GM19328 (cell line): ENCODE measurements at regions not wholly inside any gene's neighbourhood (a gene's known extent, or its start where the extent isn't known, plus 50 kb on each side); places are given as distances from the start of the nearest gene placed in this dataset.

Source experiments
- ATAC-seq: cut with Tn5 transposase; IDR thresholded peaks from one replicate; pipeline ENCODE4 v1.9.1; 2021; ENCODE audit warnings: mild to moderate bottlenecking, moderate library complexity; ENCODE audit not compliant: unreplicated experiment

- ATAC-seq: no peak
Measured at GRCh38 chr1:234748066-234748465, 138.1 kb upstream of the IRF2BP2 start.

GRCh38 chr1:234746798-234747196 is 136.8 kb upstream of the IRF2BP2 start:
- ATAC-seq: no peak

GRCh38 chr1:234745844-234746797 is 136.1 kb upstream of the IRF2BP2 start:
- no peak for ATAC-seq

- ATAC-seq: no peak
Measured at GRCh38 chr1:234745276-234745675, 135.3 kb upstream of the IRF2BP2 start.

GRCh38 chr1:234743791-234744611 is 134.0 kb upstream of the IRF2BP2 start:
- ATAC-seq: no peak

- no peak for ATAC-seq
Measured at GRCh38 chr1:234742622-234743021, 132.6 kb upstream of the IRF2BP2 start.

- no peak for ATAC-seq
Measured at GRCh38 chr1:234737967-234738314, 128.0 kb upstream of the IRF2BP2 start.

GRCh38 chr1:234735916-234736315 is 125.9 kb upstream of the IRF2BP2 start:
- no peak for ATAC-seq

- no peak for ATAC-seq
Measured at GRCh38 chr1:234735476-234735875, 125.5 kb upstream of the IRF2BP2 start.

GRCh38 chr1:234734869-234735268 is 124.9 kb upstream of the IRF2BP2 start:
- no peak for ATAC-seq

GRCh38 chr1:234734412-234734835 is 124.4 kb upstream of the IRF2BP2 start:
- no peak for ATAC-seq

- no peak for ATAC-seq
Measured at GRCh38 chr1:234733427-234733826, 123.4 kb upstream of the IRF2BP2 start.

GRCh38 chr1:234732671-234733390 is 122.9 kb upstream of the IRF2BP2 start:
- ATAC-seq: no peak

- ATAC-seq: no peak
Measured at GRCh38 chr1:234732260-234732659, 122.3 kb upstream of the IRF2BP2 start.

GRCh38 chr1:234731569-234732085 is 121.6 kb upstream of the IRF2BP2 start:
- ATAC-seq: no peak

GRCh38 chr1:234730770-234731568 is 121.0 kb upstream of the IRF2BP2 start:
- peak; percentile 49 for ATAC-seq

- no peak for ATAC-seq
Measured at GRCh38 chr1:234730475-234730769, 120.4 kb upstream of the IRF2BP2 start.

GRCh38 chr1:234729561-234730474 is 119.8 kb upstream of the IRF2BP2 start:
- no peak for ATAC-seq

- ATAC-seq: no peak
Measured at GRCh38 chr1:234728740-234729139, 118.8 kb upstream of the IRF2BP2 start.
